ENCODE measurements at regions not wholly inside any gene's neighbourhood (a gene's known extent, or its start where the extent isn't known, plus 50 kb on each side); places are given as distances from the start of the nearest gene placed in this dataset.
"Not testable (repeated sequence)": the region's sequence is repeated elsewhere in the genome, so short reads cannot be mapped to it uniquely, and the experiment has no call there.

DNA sequence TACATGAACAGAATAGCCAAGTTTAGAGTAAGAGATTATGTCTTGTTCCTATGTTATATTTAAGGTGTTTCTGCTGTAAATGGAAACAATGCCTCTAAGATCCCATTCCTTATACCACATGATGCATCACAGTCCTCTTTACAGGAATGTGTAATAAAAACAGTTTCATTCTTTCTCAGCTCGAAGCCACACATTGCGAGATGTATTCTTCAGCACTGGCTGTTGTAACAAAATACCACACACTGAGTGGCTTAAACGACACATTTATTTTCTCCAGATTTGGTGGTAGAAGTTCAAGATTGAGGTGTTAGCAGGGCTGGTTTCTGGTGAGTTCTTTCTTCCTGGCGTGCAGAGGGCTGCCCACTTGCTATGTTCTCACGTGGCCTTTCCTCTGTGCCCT is 246.2 kb downstream of the SOCS6 start:
- DNase-seq = no peak

DNA sequence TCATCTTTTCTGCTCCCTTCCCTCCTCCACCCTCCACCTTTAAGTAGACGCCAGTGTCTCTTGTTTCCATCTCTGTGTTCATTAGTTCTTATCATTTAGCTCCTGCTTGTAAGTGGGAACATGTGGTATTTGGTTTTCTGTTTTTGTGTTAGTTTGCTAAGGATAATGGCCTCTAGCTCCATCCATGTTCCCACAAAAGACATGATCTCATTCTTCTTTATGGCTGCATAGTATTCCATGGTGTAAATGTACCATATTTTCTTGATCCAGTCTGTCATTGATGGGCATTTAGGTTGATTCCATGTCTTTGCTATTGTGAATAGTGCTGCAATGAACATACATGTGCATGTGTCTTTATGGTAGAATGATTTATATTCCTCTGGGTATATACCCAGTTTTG is 236.5 kb downstream of the SOCS6 start:
- not testable (repeated sequence) for DNase-seq

DNA sequence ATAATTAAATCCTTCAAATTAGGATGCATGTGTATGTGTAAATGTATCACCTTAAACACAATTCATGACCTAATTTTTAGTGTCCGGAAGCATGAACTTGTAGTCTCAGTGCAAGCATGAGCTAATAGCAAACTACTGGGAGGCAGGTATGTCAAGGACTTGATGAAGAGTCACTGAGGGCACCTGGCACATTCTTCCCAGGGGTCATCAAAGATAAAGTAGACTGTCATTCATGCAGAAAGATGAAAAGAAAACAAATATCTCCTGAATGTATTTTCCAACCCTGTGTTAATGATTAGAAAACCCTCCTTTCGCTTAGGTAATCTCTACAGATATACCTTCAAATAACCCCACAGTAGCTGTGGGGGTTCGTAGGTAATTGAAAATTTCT is 234.9 kb downstream of the SOCS6 start:
- DNase-seq = no peak

DNA sequence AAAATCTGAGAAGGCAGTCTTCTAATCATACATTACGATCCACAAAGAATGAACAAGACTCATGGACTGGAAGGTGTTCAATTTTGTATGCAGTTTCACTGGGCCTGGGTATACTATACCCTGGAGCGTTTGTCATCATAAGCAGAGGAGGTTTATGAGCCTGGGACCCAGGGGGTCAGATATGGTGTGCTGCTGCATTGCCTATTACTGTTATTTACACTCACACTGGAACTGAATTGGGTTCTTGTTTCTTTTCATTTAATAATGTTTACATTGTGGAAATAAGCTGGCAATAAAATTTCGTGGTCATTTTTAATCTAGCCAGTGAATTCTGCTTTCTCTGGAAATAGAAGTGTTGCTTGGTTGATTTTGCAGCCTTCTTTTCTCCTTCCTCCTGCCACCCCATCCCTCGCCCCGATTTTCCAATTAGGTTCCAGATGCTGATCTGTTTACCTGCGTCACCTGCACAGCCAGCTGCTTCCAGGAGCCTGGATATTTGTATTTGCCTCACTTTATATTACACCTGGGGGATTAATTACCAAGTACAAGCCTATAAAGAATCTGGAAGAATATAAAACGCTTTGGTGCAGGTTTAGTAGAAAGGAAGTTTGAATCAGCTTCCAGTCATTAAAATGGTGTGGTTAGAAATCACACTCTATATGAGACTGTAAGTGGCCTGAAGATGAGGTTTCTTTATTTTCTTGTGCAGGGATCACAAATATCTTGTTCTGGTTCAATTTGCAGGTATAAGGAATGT is 234.4 kb downstream of the SOCS6 start:
- DNase-seq = no peak

DNA sequence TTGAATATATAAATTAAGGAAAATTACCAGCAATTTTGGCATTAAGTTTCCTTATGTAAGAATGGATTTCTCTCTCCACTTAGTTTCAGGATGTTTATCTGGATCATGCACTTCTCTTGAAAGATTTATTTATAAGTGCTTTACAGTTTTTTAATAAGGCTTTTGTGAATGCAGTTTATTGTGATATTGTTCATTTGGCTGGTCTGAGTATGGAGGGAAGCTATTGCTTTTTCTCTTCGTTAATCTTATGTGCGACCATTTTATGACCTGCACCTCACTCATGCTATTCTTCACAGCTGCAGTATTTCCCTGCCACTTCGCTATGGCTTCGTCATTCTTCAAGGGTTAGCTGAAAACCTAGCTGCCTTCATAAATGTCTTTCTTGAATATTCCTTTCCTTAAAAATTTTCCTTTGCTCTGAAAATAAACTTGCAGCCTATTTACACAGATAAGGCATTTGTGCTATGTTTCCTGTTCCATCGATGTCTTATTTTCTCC is 233.4 kb downstream of the SOCS6 start:
- DNase-seq = no peak

DNA sequence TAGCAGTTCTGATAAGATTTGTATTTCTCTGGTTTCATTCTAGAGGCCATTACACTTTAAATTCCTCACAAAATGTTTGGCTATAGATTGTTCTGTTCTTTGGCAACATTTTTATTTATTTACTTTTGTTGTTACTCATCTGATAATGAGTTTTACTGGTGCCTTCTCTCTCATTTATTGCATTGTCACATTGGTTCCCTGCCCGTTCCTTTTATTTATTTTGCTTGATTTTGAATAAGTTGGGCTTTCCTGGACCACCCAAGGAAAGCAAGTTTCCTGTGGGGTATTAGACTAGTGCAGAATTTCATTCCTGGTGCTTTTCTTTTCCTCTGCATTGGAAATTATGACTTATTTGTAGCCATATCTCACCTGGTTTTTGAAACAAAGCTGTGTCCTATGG is 232.0 kb downstream of the SOCS6 start:
- DNase-seq = no peak

DNA sequence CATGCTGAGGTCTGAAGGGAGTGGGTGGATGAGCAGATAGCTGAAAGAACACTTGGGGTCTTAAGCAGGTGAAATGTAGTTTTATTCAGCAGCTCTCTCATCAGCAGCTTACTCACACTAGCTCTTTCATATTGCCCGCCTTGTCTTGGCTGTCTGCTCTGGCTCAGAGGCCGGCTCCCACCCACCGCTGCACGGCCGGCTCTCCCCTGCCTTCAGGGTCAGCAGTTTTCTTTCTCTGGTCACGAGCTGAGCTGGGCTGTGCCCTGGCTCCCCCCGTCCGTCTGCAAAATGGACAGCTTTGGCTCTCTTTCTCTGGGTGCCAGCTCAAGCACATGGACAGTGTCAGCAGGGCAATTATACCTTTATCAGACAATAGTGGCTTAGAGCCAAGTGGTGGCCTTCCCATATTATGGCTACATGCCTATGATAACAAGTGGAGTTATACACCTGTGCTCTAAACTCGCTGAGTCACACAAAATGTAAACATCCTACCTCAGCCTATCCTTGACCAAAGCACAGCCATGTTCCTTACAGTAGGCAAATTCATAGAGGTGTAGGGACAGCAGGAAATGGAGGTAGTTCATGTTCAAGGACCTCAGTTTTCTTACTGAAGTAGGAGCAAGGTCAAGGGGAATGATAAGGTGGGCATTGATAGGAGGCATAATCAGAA is 224.8 kb downstream of the SOCS6 start:
- no peak for DNase-seq

DNA sequence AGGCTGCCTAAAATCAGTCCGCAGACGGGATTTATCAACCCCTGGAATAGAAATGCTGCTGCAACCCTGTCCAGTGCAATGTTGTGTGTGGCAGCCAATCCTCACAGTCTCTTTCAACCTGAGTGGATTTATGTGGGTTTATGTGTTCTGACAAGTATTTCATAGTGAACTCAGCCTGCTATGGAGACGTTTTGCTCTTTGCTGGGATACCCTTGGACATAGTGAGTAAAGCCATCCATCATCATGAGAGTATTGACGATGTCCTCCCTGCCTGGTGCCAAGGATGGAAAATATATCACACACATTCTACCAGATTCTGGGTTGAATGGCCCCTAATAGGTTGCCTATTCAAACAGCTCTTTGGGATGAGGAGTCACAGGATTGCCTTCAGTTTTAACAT is 219.1 kb downstream of the SOCS6 start:
- no peak for DNase-seq

DNA sequence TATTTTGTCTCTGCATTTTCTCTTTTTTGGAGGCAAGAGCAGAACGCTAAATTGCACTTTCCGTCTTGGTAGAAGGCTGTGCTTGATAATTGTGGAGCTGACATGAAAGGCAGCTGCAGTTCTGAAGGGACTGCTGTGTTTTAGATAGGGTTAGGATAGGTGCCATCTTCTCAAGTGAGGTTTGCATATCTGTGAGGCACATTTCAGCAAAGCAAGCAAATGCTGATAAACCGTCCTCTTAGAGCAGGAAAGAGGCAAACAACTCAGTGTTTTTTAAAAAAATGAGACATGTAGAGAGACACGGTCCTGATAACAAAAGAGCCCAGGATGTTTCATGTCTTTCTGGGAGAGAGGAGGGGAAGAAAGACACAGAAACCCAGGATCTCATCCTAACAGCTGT is 217.7 kb downstream of the SOCS6 start:
- no peak for DNase-seq

DNA sequence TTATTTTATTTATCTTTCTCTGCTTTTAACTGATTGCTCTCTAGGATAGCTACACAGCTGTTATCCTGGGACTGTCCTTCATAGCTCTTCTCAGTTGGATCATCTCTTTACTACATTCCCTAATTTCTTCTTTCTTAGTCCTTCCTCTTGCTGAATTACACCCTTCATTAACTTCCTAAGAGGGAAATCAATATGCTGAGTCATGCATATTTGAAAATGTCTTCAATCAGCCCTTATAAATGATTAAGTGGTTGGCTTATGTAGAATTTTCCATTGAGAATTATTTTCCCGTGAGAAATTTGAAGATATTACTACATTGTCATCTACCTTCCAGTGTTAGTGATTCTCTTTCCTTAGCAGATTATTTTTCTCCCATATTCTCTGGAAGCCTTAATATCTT is 214.2 kb downstream of the SOCS6 start:
- no peak for DNase-seq

DNA sequence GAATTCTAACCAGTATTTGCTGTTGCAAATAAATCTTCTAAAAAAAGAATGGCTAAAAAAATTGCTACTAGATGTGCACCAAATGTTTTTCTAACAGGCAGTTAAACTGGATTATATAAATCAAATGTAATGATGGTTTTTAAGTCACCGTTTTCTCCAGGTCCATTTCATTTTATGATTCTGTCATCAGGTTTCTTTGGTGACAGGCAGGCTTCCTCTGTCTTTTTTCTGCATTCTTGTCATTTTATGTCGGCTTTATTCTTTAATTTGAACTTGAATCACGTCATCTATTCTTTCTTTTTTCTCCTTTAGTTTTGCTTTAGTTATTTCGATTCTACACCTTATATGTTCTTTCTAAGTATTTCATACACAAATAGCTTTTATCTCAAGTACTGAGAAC is 212.5 kb downstream of the SOCS6 start:
- DNase-seq = no peak

DNA sequence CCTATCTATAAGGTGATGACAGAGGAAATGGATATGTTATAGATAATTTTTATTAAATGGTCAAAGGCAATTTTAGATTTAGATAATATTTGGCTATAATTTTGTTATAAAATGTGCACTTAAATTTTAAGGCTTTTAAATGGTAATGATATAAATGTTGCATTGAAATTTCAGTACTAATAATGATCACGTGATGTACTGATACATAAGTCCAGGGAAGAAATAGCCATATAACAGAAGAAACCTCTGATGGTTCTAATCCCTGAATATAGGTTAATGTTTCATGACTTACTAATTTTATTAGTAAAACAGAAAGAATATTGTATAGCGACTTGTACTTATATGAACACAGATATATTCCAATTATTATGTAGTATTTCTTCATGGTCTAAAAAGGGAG is 211.9 kb downstream of the SOCS6 start:
- DNase-seq = no peak

DNA sequence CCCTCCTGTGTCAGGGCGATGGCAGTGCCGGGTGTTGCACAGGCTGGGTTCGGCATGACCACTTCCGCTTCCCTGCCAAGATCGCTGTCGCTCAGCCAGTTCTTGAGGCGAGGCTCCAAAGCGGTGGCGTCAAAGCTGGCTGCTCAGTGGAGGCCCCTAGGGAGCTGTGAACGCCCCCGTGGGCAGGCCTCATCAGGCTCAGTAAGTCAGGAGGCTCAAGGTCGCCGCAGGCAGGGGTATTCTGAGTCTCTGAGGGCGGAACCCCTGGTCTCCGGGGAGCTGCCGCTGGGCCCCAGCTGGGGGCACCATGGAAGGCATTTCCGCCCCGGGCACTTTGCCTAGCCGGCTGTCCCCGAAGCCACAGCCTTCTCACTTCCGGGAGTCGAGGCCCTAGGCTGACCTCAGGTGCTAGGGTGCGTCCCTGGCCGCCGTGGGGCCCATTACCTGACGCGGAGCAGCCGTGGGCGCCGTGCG is 210.4 kb downstream of the SOCS6 start:
- DNase-seq = no peak

DNA sequence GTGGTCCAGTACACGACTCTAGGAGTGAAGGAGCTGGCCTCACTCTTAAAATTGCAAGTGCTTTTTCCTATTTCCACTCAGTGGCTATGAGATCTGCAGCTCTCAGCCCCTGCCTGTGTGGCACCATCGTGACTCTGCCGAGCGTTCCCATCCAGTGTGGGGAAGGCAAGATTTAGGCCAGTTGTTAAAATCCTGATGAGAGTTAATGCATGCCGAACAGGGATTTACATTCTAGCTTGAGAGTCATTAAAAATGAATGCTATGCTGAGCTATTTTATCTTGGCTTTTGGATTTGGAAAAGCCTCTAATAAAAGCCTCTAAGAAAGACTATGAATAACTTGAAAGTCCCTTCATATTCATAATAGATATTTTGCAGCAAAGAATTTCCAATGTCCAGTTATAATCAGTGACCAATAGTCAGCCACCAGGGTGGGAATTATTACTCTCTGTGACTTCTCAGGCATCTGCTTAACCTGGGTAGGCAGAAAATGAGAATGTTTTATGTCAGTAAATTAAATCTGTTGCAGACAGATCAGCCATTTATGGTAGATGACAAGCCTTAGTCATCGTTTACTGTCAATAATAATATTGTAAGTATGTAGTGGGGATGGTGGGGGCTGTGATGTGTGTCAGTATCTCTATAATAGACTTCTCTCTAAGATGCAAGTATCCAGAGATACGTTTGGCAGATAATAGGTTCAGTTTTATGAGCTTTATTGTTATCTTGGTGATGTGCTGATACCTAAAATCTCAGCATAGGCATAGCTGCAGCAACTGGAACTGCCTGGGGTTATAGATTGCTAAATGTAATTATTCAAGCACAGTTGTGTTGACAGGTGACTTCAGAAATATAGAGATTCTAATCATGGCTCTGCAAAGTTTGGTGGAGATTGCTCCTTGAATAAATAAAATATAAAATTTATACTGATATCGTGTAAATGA is 207.8 kb downstream of the SOCS6 start:
- no peak for DNase-seq

DNA sequence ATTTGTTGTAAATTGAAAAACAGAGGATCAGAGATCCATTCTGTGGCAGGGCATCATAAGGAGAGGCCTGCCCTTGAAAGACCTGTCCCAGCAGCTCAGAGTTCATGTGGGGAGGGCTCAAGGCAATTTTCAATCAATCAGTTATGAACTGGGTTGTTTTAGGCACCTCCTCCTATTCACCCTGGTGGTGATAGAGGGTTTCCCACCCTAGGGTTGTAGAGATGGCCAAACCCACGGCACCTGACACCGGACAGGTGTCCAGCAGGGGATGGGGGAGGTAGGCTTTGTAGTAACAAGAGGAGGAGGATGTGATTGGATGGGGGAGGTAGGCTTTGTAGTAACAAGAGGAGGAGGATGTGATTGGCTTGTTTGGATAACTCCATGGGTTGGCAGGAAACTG is 205.7 kb downstream of the SOCS6 start:
- no peak for DNase-seq

DNA sequence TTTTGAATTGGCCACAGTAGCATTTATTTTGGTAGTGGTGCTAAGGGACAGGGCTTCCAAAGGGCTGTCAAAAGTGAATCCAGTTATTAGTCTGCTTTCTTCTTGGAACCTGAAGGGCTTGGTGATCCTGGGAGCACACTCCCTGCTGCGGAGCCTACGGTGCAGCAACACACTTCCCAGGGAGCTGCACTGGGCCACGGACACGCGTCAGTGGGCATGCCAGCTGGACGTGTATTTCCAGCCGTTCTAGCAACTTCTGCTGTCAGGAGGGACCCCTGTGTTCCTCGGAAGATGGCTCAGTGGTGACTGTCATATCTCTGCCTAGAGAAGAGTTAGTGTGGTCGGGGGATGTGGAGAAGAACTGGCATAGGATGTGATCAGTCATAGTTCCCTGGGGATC is 204.6 kb downstream of the SOCS6 start:
- no peak for DNase-seq

DNA sequence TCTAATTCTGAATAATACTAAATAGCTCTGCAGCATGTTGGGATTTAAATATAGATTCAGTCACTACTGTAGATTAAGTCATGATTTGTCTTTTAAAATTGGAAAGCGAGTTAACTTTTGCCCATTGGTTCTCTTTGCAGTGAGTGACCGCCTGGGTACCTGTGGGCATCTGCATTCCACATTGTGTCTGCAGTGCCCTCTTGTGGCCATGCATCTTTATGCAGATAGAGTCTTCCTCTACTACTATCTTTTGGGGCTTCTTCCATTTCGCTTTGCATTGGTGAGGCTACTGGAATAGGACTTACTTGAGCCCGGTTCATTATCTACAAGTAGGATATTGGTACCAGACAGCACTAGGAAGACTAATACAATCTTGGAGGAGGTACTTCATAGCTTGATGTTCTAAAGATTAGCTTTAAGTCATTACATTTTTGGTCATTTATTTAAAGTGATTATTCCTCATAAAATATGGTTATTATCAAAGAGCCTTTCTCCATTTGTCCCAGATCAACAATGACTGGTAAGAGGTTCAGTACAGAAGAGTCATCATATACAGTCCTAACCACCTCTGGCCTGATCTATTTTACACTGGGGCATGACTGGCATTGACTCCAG is 203.0 kb downstream of the SOCS6 start:
- DNase-seq = no peak

DNA sequence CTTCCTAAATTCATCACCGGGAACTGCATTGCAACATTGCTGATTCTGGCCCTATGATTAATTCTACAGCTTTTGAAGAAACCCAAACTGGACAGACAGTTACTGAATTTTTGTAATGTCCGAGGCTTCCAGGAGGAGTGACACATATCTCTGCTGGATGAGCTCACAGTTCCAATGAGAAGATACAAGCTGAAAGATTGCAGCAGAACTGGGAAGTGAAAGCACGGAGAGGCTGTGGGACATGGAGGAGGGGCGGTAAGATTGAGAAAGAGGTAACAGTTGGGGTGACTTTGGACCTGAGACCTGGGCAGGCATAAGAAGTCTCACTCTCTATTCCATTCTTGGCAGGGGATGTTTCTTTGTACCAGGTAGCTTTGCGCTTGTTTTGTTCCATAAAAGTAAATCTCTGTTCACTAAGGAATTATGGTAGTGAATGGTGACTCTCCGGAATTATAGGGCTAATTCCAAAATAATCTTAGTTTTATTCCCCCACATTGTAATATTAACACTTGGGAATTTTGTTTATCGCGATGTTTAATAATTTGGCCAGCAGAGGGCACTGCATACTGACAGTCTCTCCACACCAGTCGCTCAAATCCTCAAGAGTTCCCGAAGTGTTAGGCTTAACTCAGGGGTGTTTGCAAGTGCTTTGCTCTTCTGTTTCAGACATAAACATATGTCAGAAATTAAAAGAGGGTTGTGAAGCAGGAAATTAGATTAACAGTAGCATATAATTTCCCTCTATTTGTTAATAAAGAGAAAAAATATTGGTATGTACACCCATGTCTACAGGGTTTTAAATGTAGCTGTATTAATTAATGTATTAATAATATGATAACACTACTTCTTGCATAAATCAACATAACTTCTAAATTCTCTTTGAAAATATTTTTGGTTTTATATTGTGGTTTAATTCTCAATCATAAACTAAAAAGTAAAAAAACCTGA is 201.4 kb downstream of the SOCS6 start:
- no peak for DNase-seq

DNA sequence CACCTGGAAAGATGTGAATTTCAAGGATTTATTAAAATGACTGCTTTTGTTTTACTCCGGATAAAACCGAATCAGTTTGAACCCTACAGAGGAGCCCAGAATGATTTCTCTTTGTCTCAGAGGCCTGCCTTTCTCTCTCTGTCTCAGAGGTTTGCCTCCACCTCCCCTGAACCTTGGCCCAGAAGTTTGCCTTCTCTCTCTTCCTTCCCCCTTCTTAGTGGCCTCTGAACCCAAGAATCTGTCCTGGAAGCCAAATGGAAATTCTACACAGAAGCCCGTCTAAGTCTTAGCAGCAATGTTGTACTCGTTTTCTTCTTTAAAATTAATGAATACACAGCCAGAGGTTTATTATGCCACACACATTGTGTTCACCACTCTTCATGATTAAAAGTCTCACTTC is 200.7 kb downstream of the SOCS6 start:
- no peak for DNase-seq

DNA sequence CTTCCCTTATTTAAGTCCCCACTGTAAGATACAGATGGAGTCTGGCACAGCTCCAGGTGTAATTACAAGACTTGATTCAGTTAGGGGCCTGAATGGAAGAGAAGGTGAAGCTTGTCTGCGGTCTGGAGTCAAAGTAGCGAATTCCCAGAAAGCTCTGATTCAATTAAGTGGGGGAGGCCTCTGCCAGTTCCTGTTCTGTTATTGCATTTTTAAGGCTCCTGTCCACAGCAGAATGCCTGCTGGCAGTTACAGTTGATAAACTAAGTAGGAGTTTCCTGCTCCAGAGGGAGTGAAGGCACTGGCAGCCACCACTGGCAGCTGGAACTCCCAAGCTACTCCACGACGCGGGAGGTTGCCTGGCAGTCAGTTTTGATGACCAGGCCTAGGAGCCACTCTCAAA is 181.1 kb downstream of the SOCS6 start:
- no peak for DNase-seq

DNA sequence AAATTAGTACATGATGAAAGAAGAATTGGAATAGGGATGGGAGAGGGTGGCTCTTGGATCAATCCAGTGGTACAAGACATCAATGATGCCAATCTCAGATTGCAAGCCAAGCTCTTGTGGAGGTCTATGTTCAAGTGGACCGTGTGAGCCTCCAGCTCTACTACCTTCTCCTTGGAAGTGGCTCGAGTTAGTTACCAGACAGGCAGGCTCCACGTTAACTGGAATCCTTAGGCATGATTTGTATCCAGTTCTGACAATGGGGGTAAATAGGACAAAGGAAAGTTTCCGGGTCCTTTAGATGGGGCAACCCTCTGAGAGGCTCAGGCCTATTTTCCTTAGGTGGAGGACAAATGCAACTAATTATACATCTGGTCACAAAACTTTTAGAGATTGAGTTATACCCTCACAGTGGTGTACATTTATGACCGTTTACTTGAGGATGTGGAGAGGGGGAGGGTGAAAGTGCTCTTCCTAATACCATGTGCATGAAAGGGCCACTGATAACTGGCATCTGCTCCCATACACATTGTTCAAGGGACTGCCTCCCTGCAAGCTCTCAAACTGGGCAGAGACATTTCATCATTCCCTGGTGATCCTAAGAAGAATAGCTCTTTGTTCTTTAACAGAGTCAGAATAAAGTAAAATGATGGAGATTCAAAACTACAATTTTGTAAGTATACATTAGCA is 180.2 kb downstream of the SOCS6 start:
- no peak for DNase-seq

All from activated CD4-positive, alpha-beta T cell treated with anti-CD3 and anti-CD28 coated beads for 1 hour (primary cell).